RKO (cell line): ENCODE measurements at regions not wholly inside any gene's neighbourhood (a gene's known extent, or its start where the extent isn't known, plus 50 kb on each side); places are given as distances from the start of the nearest gene placed in this dataset.
"Not testable (repeated sequence)": the region's sequence is repeated elsewhere in the genome, so short reads cannot be mapped to it uniquely, and the experiment has no call there.

Experiments
- DNase-seq: peaks from one replicate; pipeline ENCODE4 v3.0.0-alpha.2; 2016; ENCODE audit warnings: low spot score

GRCh38 chr6:4460586-4461475 lies 315.4 kb upstream of the CDYL start:
- no peak for DNase-seq

GRCh38 chr6:4459996-4460395 lies 316.2 kb upstream of the CDYL start:
- no peak for DNase-seq

- peak; percentile 47 for DNase-seq
Measured at GRCh38 chr6:4459032-4459431, 317.2 kb upstream of the CDYL start.

DNA sequence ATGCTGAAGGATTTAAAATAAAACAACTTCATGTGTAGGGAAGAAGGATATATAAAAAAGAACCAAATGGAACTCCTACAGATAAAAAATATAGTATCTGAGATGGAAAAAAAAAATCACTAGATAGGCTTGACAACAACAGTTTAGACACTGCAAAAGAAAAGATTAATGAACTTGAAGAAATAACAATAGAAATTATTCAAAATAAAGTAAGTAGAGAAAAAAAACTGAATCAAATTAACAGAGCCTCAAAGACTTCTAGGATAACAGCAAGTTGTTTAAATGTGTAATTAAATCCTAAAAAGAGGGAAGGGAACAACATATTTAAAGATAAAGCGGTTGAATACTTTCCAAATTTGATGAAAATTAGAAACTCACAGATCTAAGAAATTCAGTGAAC lies 316.3 kb upstream of the ECI2 start:
- DNase-seq: no peak

DNA sequence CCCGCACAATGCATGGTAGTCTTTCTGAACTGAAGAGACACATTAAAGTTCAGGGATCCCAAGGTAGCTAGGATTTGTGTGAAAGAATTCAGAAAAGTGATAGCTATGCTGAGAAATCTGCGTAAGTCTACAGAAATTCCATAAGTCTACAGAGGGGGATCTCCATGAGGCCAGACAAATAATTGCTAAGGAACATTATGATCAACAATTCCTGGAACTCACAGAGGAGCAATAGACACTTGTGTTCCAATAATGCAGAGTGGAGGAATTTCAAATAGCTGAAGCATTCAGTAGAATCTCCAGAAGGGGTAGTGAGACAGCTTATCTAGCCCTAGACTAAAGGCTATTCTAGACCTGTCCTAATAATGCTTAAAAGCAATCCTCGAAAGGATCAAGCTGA lies 315.7 kb upstream of the ECI2 start:
- no peak for DNase-seq

DNA sequence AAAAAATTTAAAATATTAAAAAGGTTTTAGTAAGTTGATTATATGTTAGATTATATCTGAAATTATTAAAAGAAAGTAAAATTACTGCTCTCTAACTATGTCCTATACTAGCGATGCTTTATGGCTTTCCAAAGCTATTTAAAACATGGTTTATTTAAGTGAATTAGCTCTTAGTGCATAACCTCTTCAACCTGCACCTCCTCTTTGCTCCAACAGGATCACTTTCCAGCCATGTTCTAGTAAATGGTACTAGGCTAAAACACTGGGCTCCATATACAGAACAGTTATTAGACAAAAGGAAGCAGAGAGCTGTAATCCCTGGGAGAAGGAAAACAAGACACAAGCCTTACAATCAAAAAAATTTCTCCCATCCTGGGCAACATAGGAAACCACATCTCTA lies 314.9 kb upstream of the ECI2 start:
- no peak for DNase-seq

DNA sequence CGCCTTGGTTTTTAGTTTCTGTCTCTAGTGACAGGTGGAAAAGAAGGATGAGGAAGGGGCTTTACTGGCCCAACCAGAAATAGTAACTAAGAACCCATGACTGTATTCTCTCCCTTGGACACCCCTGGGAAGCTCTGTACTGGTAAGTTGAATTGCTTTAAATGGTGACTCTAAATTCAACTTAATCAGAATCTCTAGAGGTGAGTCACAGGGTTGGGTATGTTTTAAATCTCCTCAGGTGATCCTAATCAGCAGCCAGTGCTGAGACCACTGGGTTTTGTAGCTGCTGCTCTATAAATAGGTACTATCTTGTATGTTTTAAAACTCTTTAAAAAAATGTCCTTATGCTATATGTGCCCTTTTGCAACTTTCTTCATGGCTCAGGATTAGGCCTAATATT lies 314.0 kb upstream of the ECI2 start:
- DNase-seq: no peak

DNA sequence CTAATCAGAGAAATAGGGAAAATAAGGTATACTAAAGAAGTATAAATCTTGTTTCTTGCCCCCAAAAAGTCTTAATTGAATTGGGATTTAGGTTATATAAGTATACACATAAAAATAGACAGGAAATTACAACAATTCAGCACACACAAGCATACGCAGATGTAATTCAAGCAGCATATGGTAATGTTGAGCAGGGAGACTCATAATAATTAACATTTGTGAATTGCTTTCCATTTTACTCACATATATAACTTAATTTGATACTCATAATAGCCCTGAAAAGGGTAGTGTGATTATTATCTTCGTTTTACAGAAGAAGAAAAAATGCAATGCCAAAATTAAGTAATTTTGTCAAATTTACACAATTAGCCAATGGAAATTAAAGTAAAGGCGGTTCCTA lies 313.5 kb upstream of the ECI2 start:
- no peak for DNase-seq

DNA sequence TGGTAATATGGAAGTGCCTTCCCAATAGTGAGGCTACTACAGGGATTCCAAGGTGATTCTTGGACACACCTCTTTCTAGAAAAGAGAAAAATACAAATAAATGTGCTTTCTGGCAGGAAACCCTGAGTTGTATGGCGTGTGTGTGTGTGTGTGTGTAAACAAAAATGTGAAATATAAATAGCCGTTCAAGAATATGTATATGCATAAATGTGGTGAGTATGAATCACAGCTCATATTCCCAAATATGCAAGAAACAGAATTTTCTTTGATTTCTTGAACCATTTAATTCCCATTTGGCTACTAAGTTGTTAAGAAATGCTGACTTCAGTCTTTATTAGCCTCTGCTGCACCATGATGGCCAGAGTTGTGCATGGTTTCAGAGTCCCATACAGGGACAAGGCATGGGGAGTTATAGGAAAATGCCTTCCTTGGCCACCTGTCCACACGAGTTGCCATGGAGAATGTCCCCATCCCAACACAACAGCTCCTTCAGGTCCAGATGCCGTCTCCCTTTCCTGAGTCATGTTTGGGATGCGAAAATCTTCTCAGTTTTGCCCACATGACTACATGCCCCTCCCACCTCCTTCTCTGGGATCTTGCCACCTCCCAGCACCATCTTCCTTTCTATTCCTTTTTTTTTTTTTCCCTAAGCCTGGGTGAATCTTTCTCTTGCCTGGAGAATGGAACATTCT lies 312.4 kb upstream of the ECI2 start:
- DNase-seq: no peak

- DNase-seq: no peak
Measured at GRCh38 chr6:4446982-4447381, 311.6 kb upstream of the ECI2 start.

- no peak for DNase-seq
Measured at GRCh38 chr6:4441981-4442434, 306.6 kb upstream of the ECI2 start.

GRCh38 chr6:4439159-4439558 lies 303.8 kb upstream of the ECI2 start:
- DNase-seq: no peak

GRCh38 chr6:4437342-4437741 lies 302.0 kb upstream of the ECI2 start:
- DNase-seq: no peak

- no peak for DNase-seq
Measured at GRCh38 chr6:4435981-4436445, 300.6 kb upstream of the ECI2 start.

- DNase-seq: no peak
Measured at GRCh38 chr6:4434655-4435054, 299.3 kb upstream of the ECI2 start.

GRCh38 chr6:4433199-4433598 lies 297.8 kb upstream of the ECI2 start:
- DNase-seq: no peak

- DNase-seq: no peak
Measured at GRCh38 chr6:4426968-4427367, 291.6 kb upstream of the ECI2 start.

DNA sequence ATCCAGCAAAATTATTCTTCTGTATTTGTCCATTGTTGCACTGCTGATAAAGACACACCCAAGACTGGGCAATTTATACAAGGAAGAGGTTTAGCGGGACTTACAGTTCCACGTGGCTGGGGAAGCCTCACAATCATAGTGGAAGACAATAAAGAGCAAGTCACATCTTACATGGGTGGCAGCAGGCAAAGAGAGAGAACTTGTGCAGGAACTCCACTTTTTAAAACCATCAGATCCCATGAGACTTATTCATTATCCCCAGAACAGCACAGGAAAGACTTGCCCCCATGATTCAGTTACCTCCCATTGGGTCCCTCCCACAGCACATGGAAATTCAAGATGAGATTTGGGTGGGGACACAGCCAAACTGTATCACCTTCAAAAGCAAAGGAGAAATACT lies 286.5 kb upstream of the ECI2 start:
- no peak for DNase-seq

GRCh38 chr6:4420160-4420865 lies 284.9 kb upstream of the ECI2 start:
- no peak for DNase-seq

DNA sequence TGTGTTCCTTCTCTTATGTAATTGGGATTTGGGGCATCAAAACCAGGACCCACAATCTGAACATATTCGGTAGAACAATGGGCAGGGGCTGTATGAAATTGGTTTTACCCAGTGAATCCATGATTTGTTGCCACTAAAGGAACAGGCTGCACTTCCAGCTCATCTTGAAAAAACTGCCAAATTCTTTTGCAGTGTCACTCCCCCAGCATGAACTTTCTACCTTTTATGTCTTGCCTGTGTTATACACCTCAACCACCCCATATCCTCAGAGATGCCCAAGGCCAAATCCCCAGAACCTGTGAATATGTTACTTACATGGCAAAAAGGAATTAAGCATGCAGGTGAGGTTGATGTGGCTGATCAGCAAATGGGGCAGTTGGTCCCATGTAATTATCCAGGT lies 280.2 kb upstream of the ECI2 start:
- DNase-seq: no peak

DNA sequence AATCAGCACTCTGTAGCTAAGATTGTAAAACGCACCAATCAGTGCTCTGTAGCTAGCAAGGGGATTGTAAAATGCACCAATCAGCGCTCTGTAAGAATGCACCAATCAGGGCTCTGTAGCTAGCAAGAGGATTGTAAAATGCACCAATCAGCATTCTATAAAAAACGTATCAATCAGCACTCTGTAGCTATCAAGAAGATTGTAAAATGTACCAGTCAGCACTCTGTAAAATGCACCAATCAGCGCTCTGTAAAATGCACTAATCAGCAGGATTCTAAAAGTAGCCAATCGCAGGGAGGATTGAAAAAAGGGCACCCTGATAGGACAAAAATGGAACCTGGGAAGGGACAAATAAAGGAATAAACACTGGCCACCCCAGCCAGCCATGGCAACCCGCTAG lies 278.7 kb upstream of the ECI2 start:
- not testable (repeated sequence) for DNase-seq

GRCh38 chr6:4413073-4413472 lies 277.7 kb upstream of the ECI2 start:
- no peak for DNase-seq

DNA sequence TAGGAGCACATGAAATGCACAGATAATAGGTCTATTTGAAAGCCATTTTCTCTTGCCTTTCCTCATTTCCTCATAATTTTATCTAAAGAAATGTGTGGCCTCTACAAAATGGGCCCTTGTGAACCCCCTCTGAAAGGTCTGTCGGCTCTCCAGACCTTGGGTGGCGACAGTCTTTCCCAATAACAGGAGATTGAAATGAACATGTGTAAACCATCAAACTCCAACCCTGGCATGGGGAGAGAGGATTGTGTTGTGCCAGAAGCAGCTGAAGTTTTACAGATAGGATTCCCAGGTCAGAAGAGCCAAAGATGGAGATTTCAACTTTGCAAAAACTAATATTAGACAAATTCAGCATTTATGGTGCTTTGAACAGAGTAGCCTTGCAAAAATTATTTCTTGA lies 277.1 kb upstream of the ECI2 start:
- DNase-seq: no peak
